NCI-H446 treated with DMSO at 0.1 percent for 48 hours (cell line): ENCODE measurements at regions not wholly inside any gene's neighbourhood (a gene's known extent, or its start where the extent isn't known, plus 50 kb on each side); places are given as distances from the start of the nearest gene placed in this dataset.

Experiments
- DNase-seq: peaks from one replicate; lab custom pipeline; 2025; lab: John Stamatoyannopoulos, UW

- no peak for DNase-seq
These were observed 345.4 kb upstream of the EEF2KMT start for GRCh38 chr16:5442986-5443385.

- no peak for DNase-seq
These were observed 344.5 kb upstream of the EEF2KMT start for GRCh38 chr16:5442054-5442453.

- no peak for DNase-seq
These were observed 341.0 kb upstream of the EEF2KMT start for GRCh38 chr16:5438591-5438990.

GRCh38 chr16:5433587-5433986 is 336.0 kb upstream of the EEF2KMT start:
- DNase-seq: no peak

DNA sequence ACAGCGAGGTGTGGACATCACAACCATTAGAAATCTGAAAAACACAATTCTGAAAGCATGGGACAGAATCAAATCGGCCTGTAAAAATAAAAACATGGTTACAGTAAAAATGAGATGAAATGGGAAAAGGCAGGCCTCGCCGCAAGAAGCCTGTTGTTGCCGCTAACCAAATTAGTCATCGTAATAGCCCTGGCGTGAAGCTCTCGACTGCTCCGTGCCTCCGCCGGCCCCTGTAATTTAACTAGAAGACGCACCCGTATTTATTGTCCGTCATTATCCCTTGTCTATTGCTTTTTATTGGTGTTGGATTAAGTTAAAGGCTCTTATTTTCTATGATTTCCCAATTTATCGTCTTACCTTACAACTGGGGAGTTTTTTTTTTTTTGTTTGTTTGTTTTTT is 334.6 kb upstream of the EEF2KMT start:
- no peak for DNase-seq

DNA sequence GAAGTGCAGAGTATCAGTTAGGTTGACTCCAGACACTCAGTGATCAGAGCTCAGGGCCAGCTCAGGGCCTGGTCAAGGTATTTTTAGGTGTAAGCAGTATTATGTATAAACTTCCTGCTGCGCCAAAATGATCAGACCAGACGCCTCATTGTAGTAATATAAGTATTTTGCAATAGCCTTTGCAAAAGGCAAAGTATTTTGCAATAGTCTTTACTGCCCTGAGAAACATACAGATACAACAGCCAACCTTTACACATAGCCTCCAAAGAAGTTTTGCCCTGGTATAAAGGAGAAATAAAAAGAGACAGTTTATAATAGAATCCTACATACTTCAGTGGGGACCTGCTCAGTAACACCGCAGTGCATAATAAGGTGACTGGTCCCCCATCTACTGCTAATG is 333.0 kb upstream of the EEF2KMT start:
- DNase-seq: no peak

GRCh38 chr16:5428932-5429331 is 331.3 kb upstream of the EEF2KMT start:
- DNase-seq: no peak

GRCh38 chr16:5427571-5427970 is 330.0 kb upstream of the EEF2KMT start:
- DNase-seq: no peak

DNA sequence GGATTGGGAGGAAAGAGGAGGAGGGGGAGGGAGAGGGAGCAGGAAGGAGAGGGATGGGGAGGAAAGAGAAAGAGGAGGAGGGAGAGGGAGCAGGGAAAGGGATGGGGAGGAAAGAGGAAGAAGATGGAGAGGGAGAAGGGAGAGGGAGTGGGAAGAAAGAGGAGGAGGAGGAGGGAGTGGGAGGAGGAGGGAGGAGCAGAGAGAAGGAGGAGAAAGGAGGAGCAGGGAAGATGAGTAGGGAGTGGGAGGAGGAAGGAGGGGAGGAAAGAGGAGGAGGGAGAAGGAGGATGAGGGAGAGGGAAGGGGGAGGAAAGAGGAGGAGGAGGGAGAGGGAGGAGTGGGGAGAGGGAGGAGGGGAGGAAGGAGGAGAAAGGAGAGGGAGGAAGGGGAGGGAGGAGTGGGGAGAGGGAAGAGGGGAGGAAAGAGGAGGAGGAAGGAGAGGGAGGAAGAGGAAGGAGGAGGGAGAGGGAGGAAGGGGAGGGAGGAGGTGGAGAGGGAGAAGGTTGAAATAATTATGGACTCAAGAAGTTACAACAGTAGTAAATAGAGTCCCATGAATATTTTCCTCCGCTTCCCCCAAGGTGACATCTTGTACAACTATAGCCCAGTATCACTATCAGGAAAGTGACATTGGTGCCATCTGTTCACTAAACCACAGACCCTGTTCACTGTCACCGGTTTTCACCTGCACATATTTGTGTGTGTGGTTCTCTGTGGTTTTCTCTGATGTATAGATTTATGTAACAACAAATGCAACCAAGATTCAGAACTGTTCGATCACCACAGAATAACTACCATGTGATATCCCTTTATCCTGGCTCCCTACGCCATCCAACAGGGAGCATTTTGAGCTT is 325.3 kb upstream of the EEF2KMT start:
- no peak for DNase-seq

DNA sequence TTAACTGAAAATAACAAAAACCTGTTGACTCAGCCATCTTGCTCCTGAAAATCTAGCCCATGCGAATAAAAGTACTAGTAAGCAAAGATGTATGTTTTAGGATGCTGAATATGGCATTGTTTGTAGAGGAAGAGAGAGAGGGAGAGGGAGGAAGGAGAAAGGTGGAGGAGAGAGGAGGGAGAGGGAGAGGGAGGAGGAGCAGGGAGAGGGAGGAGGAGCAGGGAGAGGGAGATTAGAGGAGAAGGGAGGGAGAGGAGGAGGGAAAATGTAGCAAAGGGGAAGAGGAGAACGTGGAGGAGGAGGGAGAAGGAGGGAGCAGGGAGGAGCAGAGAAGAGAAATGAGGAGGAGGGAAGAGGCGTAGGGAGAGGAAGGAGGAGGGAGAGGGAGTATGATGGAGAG is 324.5 kb upstream of the EEF2KMT start:
- DNase-seq: no peak

- DNase-seq: no peak
These were observed 318.4 kb upstream of the EEF2KMT start for GRCh38 chr16:5416013-5416412.

- DNase-seq: no peak
These were observed 317.5 kb upstream of the EEF2KMT start for GRCh38 chr16:5415123-5415522.

DNA sequence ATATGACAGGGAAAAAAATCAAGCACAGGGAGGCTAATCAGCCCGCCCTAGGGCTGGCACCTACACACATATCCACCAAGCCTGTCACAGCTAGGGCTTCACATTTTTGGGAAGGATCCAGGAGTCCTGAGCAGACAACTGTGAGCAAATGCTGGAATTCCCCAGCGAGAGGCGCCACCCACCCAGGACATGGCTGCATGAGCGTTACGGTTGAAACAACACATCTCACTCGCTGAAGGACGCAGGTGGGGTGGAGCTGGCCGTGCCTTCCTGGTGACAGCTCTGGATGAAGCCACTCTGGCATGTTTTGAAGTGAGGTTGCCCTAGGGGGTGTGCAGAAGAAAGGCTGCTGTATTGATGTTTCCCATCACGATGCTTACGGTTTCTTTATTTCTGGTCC is 315.1 kb upstream of the EEF2KMT start:
- no peak for DNase-seq

- no peak for DNase-seq
These were observed 300.6 kb upstream of the EEF2KMT start for GRCh38 chr16:5398203-5398602.

DNA sequence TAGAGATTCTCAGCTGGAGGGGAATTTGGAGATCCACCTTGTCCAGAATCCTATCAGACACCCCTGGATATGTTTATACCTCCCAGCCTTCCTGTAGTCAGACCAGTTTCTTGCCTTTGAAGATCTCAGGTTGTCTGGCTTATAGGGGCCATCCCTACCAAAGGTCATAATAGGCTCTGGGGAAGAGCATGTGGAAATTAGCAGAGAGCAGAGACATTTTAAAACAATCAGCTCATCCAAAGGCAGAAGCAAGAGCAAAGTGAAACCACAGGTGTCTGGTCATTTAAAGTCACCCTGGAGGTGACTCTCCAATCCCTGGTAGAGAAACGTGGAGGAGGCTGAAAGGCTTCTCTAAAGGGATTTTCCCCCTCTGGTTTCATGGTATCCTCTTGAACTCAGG is 299.3 kb upstream of the EEF2KMT start:
- no peak for DNase-seq

DNA sequence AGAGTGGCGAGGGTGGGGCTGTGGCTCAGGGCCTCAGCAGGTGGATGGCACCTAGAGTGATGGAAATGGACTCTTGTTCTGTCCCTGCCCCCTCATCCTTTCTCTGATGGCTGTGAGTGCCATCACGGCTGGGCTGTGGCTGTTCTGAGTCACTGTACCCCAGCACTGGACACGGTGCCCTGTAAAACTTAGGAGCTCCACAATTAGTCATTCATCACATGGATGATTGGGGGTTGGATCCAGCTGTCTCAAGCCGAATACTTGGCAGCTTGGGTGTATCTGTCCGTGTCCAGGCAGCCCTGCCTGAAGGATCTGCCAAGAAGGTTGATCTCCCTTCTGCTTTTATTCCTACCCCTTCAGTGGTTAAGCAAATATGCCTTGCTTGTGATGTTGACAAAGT is 295.5 kb upstream of the EEF2KMT start:
- DNase-seq: no peak

- no peak for DNase-seq
These were observed 289.4 kb upstream of the EEF2KMT start for GRCh38 chr16:5386989-5387388.

DNA sequence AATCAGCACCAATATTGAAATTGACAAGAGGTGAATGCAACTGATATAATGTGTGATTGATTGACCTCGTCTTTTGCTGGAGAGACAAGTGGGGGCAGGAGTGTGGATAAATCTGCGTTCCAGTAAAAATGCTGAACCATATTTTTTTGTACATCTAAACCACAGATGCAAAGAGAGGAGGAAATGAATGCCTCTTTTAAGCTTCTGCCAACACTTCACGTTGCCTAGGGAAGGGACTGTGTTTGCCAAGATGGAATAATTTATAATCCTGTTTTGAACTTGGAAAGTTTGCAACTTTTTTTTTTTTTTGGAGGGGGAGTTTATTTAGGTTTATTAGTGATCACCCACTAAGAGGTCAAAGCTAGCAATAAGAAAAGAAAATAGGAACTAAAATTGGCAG is 288.2 kb upstream of the EEF2KMT start:
- no peak for DNase-seq

DNA sequence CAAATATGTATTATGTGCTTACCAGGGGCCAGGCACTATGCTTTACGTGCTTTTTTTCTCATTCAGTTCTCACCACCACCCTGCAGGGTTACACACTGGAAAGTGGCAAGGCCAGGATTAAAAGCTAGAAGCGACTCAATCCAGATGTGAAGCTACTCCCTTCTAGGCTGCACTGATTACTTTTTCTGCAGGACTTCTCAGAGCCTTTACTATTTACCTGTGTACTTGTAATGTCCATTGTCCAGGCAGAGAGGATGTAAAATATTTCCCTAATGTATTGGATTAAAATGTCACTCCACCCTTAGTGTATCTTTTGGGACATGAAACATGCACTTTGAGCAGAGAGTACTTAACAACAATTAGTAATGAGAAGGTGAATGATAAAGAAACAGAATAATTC is 287.5 kb upstream of the EEF2KMT start:
- no peak for DNase-seq

DNA sequence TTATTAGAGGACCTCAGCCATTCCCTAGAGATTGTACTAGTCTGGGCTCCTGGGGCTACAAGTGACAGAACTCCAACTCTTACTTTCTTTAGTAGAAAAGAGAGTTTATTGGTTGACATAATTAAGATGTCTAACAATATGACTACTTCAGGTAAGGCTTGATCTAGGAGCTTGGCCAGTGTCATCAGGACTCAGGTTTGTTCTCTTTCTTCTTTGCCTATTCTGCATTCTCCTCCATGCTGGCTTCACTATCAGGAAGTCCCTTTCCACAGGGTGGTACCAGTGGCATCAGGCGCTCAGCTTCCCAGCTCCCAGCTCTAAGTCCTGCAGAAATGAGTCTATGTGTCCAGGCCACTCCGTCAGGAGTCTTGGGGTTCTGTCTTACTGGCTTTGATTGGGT is 286.1 kb upstream of the EEF2KMT start:
- no peak for DNase-seq

DNA sequence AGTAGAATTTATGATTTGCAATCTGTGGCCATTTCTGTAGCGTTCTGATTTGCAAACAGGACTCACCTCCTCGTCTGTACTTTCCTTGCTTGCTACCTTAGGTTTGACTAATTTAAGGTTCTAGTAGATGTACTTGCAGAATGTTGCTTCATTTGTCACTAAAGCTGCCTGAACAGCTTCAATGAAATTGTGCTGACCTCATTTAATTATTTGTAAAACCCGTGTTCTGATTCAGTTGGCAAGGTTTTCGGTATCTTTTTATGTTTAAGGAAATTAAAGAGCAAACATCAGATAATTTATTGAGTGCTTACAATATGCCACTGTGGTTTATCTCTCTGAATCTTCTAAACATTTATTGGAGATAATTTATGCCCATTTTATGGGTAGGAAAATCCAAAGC is 284.9 kb upstream of the EEF2KMT start:
- no peak for DNase-seq

DNA sequence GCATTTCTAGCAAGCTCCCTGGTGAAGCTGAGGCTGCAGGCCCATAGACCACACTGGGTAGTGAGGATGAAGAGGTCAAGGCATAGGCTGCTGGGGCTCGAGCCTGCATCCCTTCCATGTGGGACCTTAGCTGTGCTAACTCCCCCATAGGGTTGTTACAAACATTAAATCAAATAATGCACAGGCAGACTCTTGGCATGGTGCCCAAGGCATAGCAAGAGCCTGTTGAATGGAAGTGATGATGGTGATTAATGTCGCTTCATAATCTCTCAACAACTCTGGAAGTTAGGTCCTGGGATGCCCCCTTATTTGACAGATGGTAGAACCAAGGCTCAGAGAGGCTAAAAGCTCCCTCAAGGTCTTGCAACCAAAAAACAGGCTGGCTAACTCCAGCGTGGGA is 283.9 kb upstream of the EEF2KMT start:
- no peak for DNase-seq

- DNase-seq: no peak
These were observed 282.4 kb upstream of the EEF2KMT start for GRCh38 chr16:5379954-5380353.

DNA sequence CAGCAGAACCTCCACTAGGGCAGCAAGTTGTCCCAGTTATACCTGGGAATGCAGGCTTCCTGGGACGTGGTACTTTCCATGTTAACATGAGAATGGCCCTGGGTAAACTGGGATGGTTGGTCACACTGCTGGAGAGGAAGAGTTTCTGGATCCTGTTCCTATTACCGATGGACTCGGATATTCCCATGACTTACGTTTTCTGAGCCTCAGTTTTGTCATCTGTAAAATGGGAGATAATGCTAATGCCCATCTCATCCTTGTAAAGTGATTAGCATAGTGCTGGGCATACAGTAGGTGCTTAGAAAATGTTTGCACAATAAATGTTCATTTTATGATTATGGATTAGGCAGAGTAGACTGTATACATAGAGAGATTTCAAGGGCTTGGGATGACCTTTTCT is 280.9 kb upstream of the EEF2KMT start:
- no peak for DNase-seq
